LNCAP (cell line): ENCODE measurements at regions not wholly inside any gene's neighbourhood (a gene's known extent, or its start where the extent isn't known, plus 50 kb on each side); places are given as distances from the start of the nearest gene placed in this dataset.

Experiments used
- TF ChIP-seq, protein P1 (sequence below): fragments of 450-650 bp; IDR thresholded peaks from 2 replicates; pipeline ENCODE4 v1.5.1; 2017; ENCODE audit warnings: mild to moderate bottlenecking

DNA sequence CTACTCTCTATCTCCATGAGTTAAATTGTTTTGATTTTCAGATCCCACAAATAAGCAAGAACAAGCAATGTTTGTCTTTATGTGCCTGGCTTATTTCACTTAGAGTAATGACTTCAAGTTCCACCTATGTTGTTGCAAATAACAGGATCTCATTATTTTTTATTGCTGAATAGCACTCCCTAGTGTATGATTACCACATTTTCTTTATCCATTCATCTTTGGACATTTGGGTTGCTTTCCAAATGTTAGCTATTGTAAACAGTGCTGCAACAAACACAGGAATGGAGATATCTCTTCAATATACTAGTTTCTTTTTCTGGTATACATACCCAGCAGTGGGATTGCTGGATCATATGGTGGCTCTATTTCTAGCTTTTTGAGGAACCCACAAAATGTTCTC is 136.0 kb downstream of the SLITRK2 start:
- TF ChIP-seq, protein P1, sequence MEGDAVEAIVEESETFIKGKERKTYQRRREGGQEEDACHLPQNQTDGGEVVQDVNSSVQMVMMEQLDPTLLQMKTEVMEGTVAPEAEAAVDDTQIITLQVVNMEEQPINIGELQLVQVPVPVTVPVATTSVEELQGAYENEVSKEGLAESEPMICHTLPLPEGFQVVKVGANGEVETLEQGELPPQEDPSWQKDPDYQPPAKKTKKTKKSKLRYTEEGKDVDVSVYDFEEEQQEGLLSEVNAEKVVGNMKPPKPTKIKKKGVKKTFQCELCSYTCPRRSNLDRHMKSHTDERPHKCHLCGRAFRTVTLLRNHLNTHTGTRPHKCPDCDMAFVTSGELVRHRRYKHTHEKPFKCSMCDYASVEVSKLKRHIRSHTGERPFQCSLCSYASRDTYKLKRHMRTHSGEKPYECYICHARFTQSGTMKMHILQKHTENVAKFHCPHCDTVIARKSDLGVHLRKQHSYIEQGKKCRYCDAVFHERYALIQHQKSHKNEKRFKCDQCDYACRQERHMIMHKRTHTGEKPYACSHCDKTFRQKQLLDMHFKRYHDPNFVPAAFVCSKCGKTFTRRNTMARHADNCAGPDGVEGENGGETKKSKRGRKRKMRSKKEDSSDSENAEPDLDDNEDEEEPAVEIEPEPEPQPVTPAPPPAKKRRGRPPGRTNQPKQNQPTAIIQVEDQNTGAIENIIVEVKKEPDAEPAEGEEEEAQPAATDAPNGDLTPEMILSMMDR = no peak

- TF ChIP-seq, protein P1 = no peak
These were observed 172.4 kb downstream of the SLITRK2 start for GRCh38 chrX:145990051-145990450.

DNA sequence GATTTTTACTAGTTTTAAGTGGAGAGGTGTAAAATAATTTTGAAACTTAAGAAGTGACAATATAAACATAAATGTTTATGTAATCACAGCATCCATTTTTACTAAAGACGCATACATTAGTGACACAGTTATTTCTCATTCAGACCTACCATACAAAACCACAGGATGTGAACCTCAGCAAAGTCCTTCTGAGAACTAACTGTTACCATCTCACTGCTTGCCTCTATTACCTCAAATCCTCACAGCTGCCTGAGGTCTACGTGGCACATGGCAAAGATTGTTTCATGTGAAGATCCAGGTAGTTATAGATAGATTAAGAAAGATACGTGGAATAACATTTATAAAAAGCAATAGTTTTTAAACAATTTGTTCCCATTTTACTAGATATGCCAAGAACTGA is 189.0 kb downstream of the SLITRK2 start:
- TF ChIP-seq, protein P1 = no peak

DNA sequence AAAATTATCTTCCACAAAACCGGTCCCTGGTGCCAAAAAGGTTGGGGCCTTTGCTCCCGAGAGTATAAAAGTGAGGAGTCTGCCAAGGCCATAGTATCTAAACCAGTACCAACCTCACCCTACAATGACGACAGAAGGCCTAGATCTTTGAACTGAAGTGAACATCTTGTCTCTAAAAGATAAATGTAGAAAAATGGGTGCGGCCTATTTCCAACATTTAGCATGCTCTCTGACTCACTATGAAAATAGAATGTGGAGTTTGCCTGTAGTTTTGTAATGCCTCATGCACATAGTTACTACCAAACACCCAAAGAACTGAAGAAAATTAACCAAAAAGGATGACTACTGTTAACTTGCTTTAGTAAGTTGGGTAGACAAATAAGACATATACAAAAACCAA is 218.4 kb downstream of the SLITRK2 start:
- TF ChIP-seq, protein P1 = no peak

- TF ChIP-seq, protein P1 = no peak
These were observed 224.1 kb downstream of the SLITRK2 start for GRCh38 chrX:146041741-146042140.

DNA sequence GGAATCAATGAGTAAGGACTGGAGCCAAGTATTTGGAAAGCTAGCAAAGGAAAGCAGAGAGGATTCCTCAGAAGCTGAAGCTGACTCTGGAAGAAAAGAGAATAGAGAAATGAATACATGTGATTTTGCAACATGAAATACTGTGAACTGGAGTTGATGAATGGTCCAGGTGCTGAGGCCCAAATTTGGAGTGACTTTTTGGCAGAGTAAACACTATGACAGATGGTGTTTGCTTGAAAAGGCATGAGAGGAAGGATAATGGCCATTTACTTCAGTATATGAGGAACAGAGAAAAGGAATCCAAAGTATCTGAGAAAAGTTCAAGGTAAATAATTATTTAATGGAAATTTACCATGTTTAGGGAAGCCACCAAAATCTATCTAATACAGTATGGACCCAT is 236.7 kb downstream of the SLITRK2 start:
- TF ChIP-seq, protein P1 = no peak

DNA sequence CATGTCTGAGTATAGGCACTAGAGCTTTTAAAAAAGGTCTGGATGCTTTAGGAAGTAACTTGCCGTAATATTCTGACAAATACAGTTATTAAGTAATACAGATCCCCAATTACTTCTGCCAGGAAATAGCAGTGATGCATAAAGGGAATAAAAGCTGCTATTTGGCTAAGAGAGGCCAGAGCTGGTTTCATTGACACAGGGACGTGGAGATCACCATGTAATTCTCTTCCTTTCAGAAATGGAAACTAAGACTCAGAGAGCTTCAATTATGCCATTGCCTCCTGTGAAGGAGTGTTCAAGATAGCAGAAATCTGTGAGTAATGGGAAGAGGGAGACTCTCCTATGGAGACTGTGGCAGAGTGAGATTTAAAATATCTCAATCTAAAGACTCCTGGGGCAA is 238.1 kb downstream of the SLITRK2 start:
- TF ChIP-seq, protein P1 = no peak

DNA sequence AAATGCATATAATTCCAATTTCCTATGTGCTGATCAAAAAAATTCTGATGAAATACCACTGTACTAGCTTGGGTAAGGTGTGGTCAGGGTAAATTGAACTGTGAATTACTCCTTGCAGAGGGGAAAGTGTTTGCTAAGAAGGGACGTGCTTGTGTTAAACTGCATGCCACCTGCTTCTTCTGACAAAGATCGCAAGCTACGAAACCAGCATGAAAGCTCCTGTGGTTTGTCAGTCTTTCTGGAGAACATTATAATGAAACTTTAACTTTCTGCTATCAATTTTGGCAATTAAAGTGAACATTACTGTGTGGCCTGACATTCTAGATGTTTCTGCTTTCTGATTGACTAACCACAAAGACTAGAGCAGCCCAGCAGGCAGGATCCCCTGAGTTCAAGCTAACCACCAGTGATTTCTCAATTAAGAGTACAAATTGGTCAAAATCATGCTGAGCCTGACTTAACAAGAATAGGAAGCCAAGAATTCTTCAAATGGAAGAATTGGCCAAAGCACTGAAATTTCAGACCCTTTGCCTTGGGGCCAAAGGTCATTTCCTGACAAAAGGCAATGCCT is 239.0 kb downstream of the SLITRK2 start:
- TF ChIP-seq, protein P1 = no peak
